Ovary (tissue), 7 donors: ENCODE measurements at regions not wholly inside any gene's neighbourhood (a gene's known extent, or its start where the extent isn't known, plus 50 kb on each side); places are given as distances from the start of the nearest gene placed in this dataset.

ENCODE experiments used
- DNase-seq, 5 donors: peaks; one replicate each; pipeline ENCODE4 v3.0.0-alpha.2; 2019 to 2020
- H3K27ac ChIP-seq, 2 donors: fragments of 200-600 bp; one replicate each; pipeline versions ENCODE4 v1.5.1 to v1.8.0; 2019 to 2022
- H3K27me3 ChIP-seq: fragments of 200-600 bp; one replicate; pipeline ENCODE4 v1.8.0; 2022
- H3K36me3 ChIP-seq: fragments of 200-600 bp; sonication (generic); one replicate; pipeline ENCODE4 v1.5.1; 2019
- H3K4me1 ChIP-seq: one replicate; pipeline ENCODE4 v1.8.1; 2013; ENCODE audit warnings: mild to moderate bottlenecking, moderate library complexity; ENCODE audit not compliant: insufficient read depth
- H3K4me3 ChIP-seq: fragments of 200-600 bp; sonication (generic); one replicate; pipeline ENCODE4 v1.5.1; 2017
- H3K9me3 ChIP-seq, 2 donors: fragments of 200-600 bp in 1 of 2; sonication (generic) in 1 of 2; one replicate each; pipeline versions ENCODE4 v1.5.1 to v1.8.1; 2013 to 2019; ENCODE audit warnings: mild to moderate bottlenecking in 1 of 2, moderate library complexity in 1 of 2
- CTCF ChIP-seq, 3 donors: fragments of 450-650 bp in 2 of 3; fragments of 200-600 bp in 1 of 3; IDR thresholded peaks; one replicate each; pipeline versions ENCODE4 v1.5.1 to v1.8.0; 2016 to 2022; ENCODE audit warnings: antibody characterized with exemption in 3 of 3, mild to moderate bottlenecking in 1 of 3
- EP300 ChIP-seq: sonication (generic); formaldehyde crosslinking; IDR thresholded peaks from one replicate; pipeline ENCODE4 v1.6.1; 2017; ENCODE audit warnings: antibody characterized with exemption
- POLR2A ChIP-seq: fragments of 450-650 bp; IDR thresholded peaks from one replicate; pipeline ENCODE4 v1.6.1; 2017; ENCODE audit warnings: antibody characterized with exemption, mild to moderate bottlenecking, moderate library complexity
- WGBS, 3 donors: extraction: QIAGEN DNeasy Blood & Tissue Kit in 1 of 3; methylation state at CpG; one replicate each; pipeline versions ENCODE4 v1.1.5 to v1.1.7; 2013 to 2017; 5-methylcytosine and 5-hydroxymethylcytosine counted together
- intact Hi-C, 4 donors: fragments of 100-400 bp; cut with DNase I; formaldehyde crosslinking; loops; one replicate each; pipeline versions ENCODE4 v1.11.0 to v1.15.1; 2022 to 2023
- donor health status: DM: no; HTN: no; CAD: no; lungs with moderate emphysema.
- donor health status: DM: no; HTN: no; CAD: no.
- donor health status: Bipolar disorder and iron deficiency.
- donor health status: DM: no; HTN: no; CAD: no.
- donor health status: DM: yes; HTN: yes; CAD: no.

DNA sequence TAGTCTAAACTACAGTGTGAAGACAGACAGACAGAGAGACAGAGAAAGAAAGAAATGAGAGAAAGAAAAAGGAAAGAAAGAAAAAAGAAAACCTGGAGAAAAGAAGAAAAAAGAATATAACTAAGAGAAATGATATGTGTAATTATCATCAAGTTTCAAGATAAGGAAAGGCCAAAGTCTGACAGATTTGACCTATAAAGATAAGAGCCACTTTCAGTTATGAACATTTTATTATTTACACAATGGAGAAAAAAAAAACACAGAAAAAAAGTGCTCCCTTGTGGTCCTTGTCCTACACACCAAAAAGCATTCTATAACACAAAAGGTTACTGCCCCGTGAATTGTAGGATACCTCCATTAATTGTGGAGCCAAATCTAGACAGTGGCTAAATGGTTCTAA is 937.2 kb upstream of the DDX18 start:
- no peak for TF ChIP-seq CTCF (IDR thresholded peaks at IDR 0.05)
- no peak for TF ChIP-seq EP300
- TF ChIP-seq POLR2A: no peak
- H3K36me3 ChIP-seq: no peaks in the 10 kb centered on the region
- WGBS, 3 donors: 71 to 83% (median 80%) methylated on average over 1 of the region's 1 CpG
- no peaks in the 10 kb centered on the region for H3K27me3 ChIP-seq
- no peak overlapping the region for H3K4me3 ChIP-seq
- no peak for DNase-seq
- no peak overlapping the region for H3K27ac ChIP-seq
- intact Hi-C loops: no loop called here
- no peaks in the 10 kb centered on the region for H3K9me3 ChIP-seq
- no peaks in the 10 kb centered on the region for H3K4me1 ChIP-seq

DNA sequence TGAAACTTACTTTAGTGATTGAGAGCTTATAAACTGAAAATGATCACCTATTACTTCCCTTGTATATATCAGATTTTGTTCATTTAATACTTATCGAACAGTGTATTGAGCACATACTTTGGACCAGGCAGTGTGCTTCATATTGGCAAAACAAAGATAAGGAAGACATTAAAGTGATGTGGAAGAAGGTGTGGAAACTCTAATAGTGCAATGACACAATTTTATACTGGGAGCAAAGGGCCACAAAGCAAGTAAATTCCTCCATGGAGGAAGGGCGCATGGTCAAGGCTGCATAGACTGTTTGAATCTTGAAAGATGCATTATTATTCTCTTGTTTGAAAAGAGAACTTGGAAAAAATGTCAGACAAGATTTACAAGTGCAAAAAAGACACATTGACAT is 936.5 kb upstream of the DDX18 start:
- DNase-seq: no peak
- 81 to 97% (median 88%) methylated on average over 2 of the region's 2 CpGs for WGBS, 3 donors
- H3K4me1 ChIP-seq: no peaks in the 10 kb centered on the region
- TF ChIP-seq CTCF (IDR thresholded peaks at IDR 0.05) (no peak), EP300 (no peak), POLR2A (no peak)
- no peak overlapping the region for H3K4me3 ChIP-seq
- no peaks in the 10 kb centered on the region for H3K9me3 ChIP-seq
- intact Hi-C loops: no loop called here
- H3K36me3 ChIP-seq: no peaks in the 10 kb centered on the region
- no peaks in the 10 kb centered on the region for H3K27me3 ChIP-seq
- H3K27ac ChIP-seq: no peak overlapping the region

- intact Hi-C loops: no loop called here
- no peak for DNase-seq
- H3K4me1 ChIP-seq: no peaks in the 10 kb centered on the region
Measured at GRCh38 chr2:116879650-116880160, 934.8 kb upstream of the DDX18 start.

DNA sequence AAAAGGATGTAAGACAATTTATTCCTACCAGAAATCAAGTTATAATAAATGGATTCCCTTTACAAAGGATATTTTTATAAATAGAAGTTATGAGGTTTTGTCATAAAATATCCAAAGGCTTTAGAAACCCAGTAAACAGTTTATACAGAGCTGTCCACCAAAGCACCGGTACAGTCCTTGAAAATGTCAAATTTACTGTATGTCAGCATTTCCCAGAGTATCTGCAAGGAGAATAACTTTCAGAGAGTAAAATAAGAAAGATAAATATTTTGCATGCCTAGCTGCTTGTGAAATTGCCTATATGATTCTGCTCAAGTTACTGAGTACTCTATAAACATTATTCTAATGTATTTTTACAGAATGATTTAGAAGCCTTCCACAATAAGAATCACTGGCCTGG is 923.3 kb upstream of the DDX18 start:
- no peaks in the 10 kb centered on the region for H3K9me3 ChIP-seq
- no peak for DNase-seq
- H3K36me3 ChIP-seq: no peaks in the 10 kb centered on the region
- TF ChIP-seq CTCF (IDR thresholded peaks at IDR 0.05) (no peak), POLR2A (no peak), EP300 (no peak)
- H3K4me1 ChIP-seq: no peaks in the 10 kb centered on the region
- no peak overlapping the region for H3K4me3 ChIP-seq
- intact Hi-C loops: no loop called here
- H3K27me3 ChIP-seq: no peaks in the 10 kb centered on the region
- WGBS, 3 donors: 4 to 22% (median 9%) methylated on average over 1 of the region's 1 CpG
- no peak overlapping the region for H3K27ac ChIP-seq

More at GRCh38 chr2:116879650-116880160, 934.8 kb upstream of the DDX18 start:
- no peaks in the 10 kb centered on the region for H3K27me3 ChIP-seq
- no peaks in the 10 kb centered on the region for H3K36me3 ChIP-seq
- no peak overlapping the region for H3K4me3 ChIP-seq
- no peak overlapping the region for H3K27ac ChIP-seq
- TF ChIP-seq EP300 (no peak), CTCF (IDR thresholded peaks at IDR 0.05) (no peak), POLR2A (no peak)
- WGBS, 3 donors: 41 to 61% (median 56%) methylated on average over 2 of the region's 2 CpGs
- H3K9me3 ChIP-seq: no peaks in the 10 kb centered on the region
